Neural cell (in vitro differentiated cells): ENCODE measurements at regions not wholly inside any gene's neighbourhood (a gene's known extent, or its start where the extent isn't known, plus 50 kb on each side); places are given as distances from the start of the nearest gene placed in this dataset.

Source experiments
- H2AFZ ChIP-seq: fragments of 200-600, 300-800 bp; sonication (generic), shearing (Covaris generic); 2 replicates; pipeline ENCODE4 v1.6.0; 2014; ENCODE audit warnings: low read depth, mild to moderate bottlenecking, antibody characterized with exemption, low read length, moderate library complexity
- H3F3A ChIP-seq: fragments of 200-600 bp; shearing (Covaris generic); 2 replicates; pipeline ENCODE4 v1.6.1; 2016; ENCODE audit warnings: mild to moderate bottlenecking, moderate library complexity, mixed read lengths, antibody characterized with exemption, low read length; ENCODE audit not compliant: insufficient read depth, poor library complexity, severe bottlenecking
- H3K27ac ChIP-seq: fragments of 200-600, 300-800 bp; sonication (generic), shearing (Covaris generic); 2 replicates; pipeline ENCODE4 v1.5.1; 2014; ENCODE audit warnings: mild to moderate bottlenecking, low read length, moderate library complexity
- H3K27me3 ChIP-seq: fragments of 300-800, 200-600 bp; sonication (generic), shearing (Covaris generic); 2 replicates; pipeline ENCODE4 v1.6.0; 2014; ENCODE audit warnings: mild to moderate bottlenecking, low read depth, low read length, moderate library complexity; ENCODE audit not compliant: insufficient read depth
- H3K36me3 ChIP-seq: fragments of 300-800, 200-600 bp; sonication (generic), shearing (Covaris generic); 2 replicates; pipeline ENCODE4 v1.5.1; 2014; ENCODE audit warnings: mild to moderate bottlenecking, antibody characterized with exemption, low read length, moderate library complexity; ENCODE audit not compliant: insufficient read depth
- H3K4me2 ChIP-seq: fragments of 300-800, 200-600 bp; sonication (generic), shearing (Covaris generic); 2 replicates; pipeline ENCODE4 v1.6.0; 2014; ENCODE audit warnings: mild to moderate bottlenecking, low read length
- H3K4me3 ChIP-seq: fragments of 300-800, 200-600 bp; sonication (generic), shearing (Covaris generic); 2 replicates; pipeline ENCODE4 v1.5.1; 2014; ENCODE audit warnings: mild to moderate bottlenecking, low read length, moderate library complexity
- H3K79me2 ChIP-seq: fragments of 200-600 bp; shearing (Covaris generic); replicated peaks from 2 replicates; pipeline ENCODE4 v1.6.0; 2014; ENCODE audit warnings: mild to moderate bottlenecking, low read length, moderate library complexity; ENCODE audit not compliant: insufficient read depth
- H3K9ac ChIP-seq: fragments of 300-800, 200-600 bp; sonication (generic), shearing (Covaris generic); 2 replicates; pipeline ENCODE4 v1.6.1; 2016; ENCODE audit warnings: mild to moderate bottlenecking, low read length, mixed read lengths
- H3K9me2 ChIP-seq: fragments of 200-600 bp; shearing (Covaris generic); 2 replicates; pipeline ENCODE4 v1.6.1; 2016; ENCODE audit warnings: mild to moderate bottlenecking, low read length, mixed read lengths; ENCODE audit not compliant: insufficient read depth
- H3K9me3 ChIP-seq: fragments of 200-600, 300-800 bp; sonication (generic), shearing (Covaris generic); 2 replicates; pipeline ENCODE4 v1.6.1; 2016; ENCODE audit warnings: mild to moderate bottlenecking, mixed run types, low read length, moderate library complexity, mixed read lengths
- H4K20me1 ChIP-seq: fragments of 200-600 bp; shearing (Covaris generic); 2 replicates; pipeline ENCODE4 v1.6.1; 2016; ENCODE audit warnings: mild to moderate bottlenecking, mixed run types; ENCODE audit not compliant: insufficient read depth
- EP300 ChIP-seq: fragments of 450-650 bp; conservative IDR thresholded peaks from 2 replicates; pipeline ENCODE4 v1.6.1; 2014; ENCODE audit warnings: antibody characterized with exemption, mild to moderate bottlenecking, moderate library complexity; ENCODE audit not compliant: poor library complexity, severe bottlenecking
- EZH2 ChIP-seq: fragments of 200-600, 300-800 bp; shearing (Covaris generic), sonication (generic); IDR thresholded peaks from 2 replicates; pipeline ENCODE4 v1.6.1; 2014; ENCODE audit warnings: antibody characterized with exemption, low read length, borderline replicate concordance, mild to moderate bottlenecking; ENCODE audit not compliant: insufficient read depth, poor library complexity, severe bottlenecking
- MXI1 ChIP-seq: fragments of 450-650 bp; conservative IDR thresholded peaks from 2 replicates; pipeline ENCODE4 v1.6.1; 2014; ENCODE audit warnings: antibody characterized with exemption, mild to moderate bottlenecking; ENCODE audit not compliant: poor library complexity, severe bottlenecking
- POLR2AphosphoS5 ChIP-seq: IDR thresholded peaks from 2 replicates; pipeline ENCODE4 v1.6.1; 2012
- RAD21 ChIP-seq: fragments of 450-650 bp; conservative IDR thresholded peaks from 2 replicates; pipeline ENCODE4 v1.6.1; 2014; ENCODE audit warnings: antibody characterized with exemption, mild to moderate bottlenecking, moderate library complexity
- REST ChIP-seq: IDR thresholded peaks from 2 replicates; pipeline ENCODE4 v1.6.1; 2012; ENCODE audit warnings: borderline replicate concordance
- SMC3 ChIP-seq: fragments of 450-650 bp; conservative IDR thresholded peaks from 2 replicates; pipeline ENCODE4 v1.6.1; 2014; ENCODE audit warnings: antibody characterized with exemption, mild to moderate bottlenecking, moderate library complexity; ENCODE audit not compliant: poor library complexity
- TAF1 ChIP-seq: IDR thresholded peaks from 2 replicates; pipeline ENCODE4 v1.6.1; 2012; ENCODE audit warnings: low read depth
- TF ChIP-seq, protein P1 (sequence below): fragments of 450-650 bp; IDR thresholded peaks from 2 replicates; pipeline ENCODE4 v1.5.1; 2014; ENCODE audit warnings: antibody characterized with exemption, mild to moderate bottlenecking, moderate library complexity; ENCODE audit not compliant: poor library complexity, severe bottlenecking

DNA sequence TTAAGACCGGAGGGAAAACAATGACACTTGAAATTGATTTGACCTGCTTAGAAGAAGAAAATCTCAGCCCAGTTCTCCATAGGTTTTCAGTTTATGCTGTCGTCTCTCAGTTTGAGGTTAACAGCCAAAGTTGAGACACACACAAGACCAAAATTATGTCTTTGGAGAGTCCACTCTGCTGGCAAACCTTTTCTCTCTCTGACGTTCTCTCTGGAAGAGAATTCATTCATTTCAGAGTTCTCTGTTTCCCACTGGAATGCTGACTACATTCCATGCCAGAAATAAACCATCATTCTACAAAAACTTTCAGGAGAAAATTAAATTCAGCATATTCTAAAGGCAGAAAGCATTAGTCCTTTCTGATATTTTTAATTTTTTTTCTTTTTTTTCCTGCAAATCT lies 155.2 kb downstream of the TFAP2A start:
- H3K9me3 ChIP-seq, result no peaks in the 10 kb centered on the region
- H3K4me3 ChIP-seq, result no peak overlapping the region
- no peaks in the 10 kb centered on the region for H3K36me3 ChIP-seq
- H2AFZ ChIP-seq, result no peak overlapping the region
- no peak for TF ChIP-seq POLR2AphosphoS5
- H3K27me3 ChIP-seq, result no peaks in the 10 kb centered on the region
- H3K9me2 ChIP-seq, result no peaks in the 10 kb centered on the region
- H3K27ac ChIP-seq, result no peak overlapping the region
- no peak overlapping the region for H3K9ac ChIP-seq
- H3K4me2 ChIP-seq, result no peak overlapping the region
- H3K79me2 ChIP-seq, result no peaks in the 10 kb centered on the region
- H3F3A ChIP-seq, result no peaks in the 10 kb centered on the region
- no peaks in the 10 kb centered on the region for H4K20me1 ChIP-seq

- Histone ChIP-seq H3K9ac (no peak overlapping the region), H3K27me3 (no peaks in the 10 kb centered on the region), H3K9me3 (no peaks in the 10 kb centered on the region), H2AFZ (no peak overlapping the region), H3K4me3 (no peak overlapping the region), H3K79me2 (no peaks in the 10 kb centered on the region), H3K4me2 (no peak overlapping the region), H3K9me2 (no peaks in the 10 kb centered on the region), H3F3A (no peaks in the 10 kb centered on the region), H4K20me1 (no peaks in the 10 kb centered on the region), H3K36me3 (no peaks in the 10 kb centered on the region), H3K27ac (no peak overlapping the region)
- TF ChIP-seq TAF1 (no peak), SMC3 (no peak), POLR2AphosphoS5 (no peak), EZH2 (no peak), REST (no peak), MXI1 (no peak), EP300 (no peak), RAD21 (no peak)
- TF ChIP-seq, protein P1, sequence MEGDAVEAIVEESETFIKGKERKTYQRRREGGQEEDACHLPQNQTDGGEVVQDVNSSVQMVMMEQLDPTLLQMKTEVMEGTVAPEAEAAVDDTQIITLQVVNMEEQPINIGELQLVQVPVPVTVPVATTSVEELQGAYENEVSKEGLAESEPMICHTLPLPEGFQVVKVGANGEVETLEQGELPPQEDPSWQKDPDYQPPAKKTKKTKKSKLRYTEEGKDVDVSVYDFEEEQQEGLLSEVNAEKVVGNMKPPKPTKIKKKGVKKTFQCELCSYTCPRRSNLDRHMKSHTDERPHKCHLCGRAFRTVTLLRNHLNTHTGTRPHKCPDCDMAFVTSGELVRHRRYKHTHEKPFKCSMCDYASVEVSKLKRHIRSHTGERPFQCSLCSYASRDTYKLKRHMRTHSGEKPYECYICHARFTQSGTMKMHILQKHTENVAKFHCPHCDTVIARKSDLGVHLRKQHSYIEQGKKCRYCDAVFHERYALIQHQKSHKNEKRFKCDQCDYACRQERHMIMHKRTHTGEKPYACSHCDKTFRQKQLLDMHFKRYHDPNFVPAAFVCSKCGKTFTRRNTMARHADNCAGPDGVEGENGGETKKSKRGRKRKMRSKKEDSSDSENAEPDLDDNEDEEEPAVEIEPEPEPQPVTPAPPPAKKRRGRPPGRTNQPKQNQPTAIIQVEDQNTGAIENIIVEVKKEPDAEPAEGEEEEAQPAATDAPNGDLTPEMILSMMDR, result no peak
Observed at GRCh38 chr6:10258341-10258740, 156.5 kb downstream of the TFAP2A start.

GRCh38 chr6:10256113-10256690 lies 158.7 kb downstream of the TFAP2A start:
- H3K27ac ChIP-seq, result no peak overlapping the region
- H3K4me2 ChIP-seq, result no peak overlapping the region
- H4K20me1 ChIP-seq, result no peaks in the 10 kb centered on the region
- TF ChIP-seq REST (no peak), SMC3 (no peak), POLR2AphosphoS5 (no peak), EP300 (no peak), MXI1 (no peak), RAD21 (no peak), EZH2 (no peak), TAF1 (no peak)
- TF ChIP-seq, protein P1, result no peak
- no peak overlapping the region for H3K9ac ChIP-seq
- no peaks in the 10 kb centered on the region for H3K9me2 ChIP-seq
- H3K79me2 ChIP-seq, result no peaks in the 10 kb centered on the region
- no peaks in the 10 kb centered on the region for H3F3A ChIP-seq
- H2AFZ ChIP-seq, result no peak overlapping the region
- no peaks in the 10 kb centered on the region for H3K9me3 ChIP-seq
- H3K4me3 ChIP-seq, result no peak overlapping the region
- no peaks in the 10 kb centered on the region for H3K36me3 ChIP-seq
- H3K27me3 ChIP-seq, result no peaks in the 10 kb centered on the region
